HCT116 (cell line): ENCODE measurements at regions not wholly inside any gene's neighbourhood (a gene's known extent, or its start where the extent isn't known, plus 50 kb on each side); places are given as distances from the start of the nearest gene placed in this dataset.

Experiments
- ATAC-seq: fragments of 200-7000 bp; cut with Tn5 transposase; 2 replicates; pipeline ENCODE4 v1.9.1; 2020; ENCODE audit warnings: mild to moderate bottlenecking, moderate library complexity
- BruUV-seq: library from RNA; stranded (reverse); fragments of 400-500 nt; replicated peaks from 2 replicates; lab custom pipeline; 2021; lab: Mats Ljungman, UMichigan
- CTCF ChIA-PET: fragments of 300-600 bp; sonication (Branson Sonifier 250); formaldehyde crosslinking; loops from one replicate; lab custom pipeline; 2021; ENCODE audit warnings: antibody characterized with exemption; lab: Charles Lee
- POLR2A ChIA-PET: fragments of 300-600, 350-600 bp; sonication (Branson Sonifier 250); formaldehyde crosslinking; loops from one replicate; lab custom pipeline; 2021; ENCODE audit warnings: antibody characterized with exemption; lab: Charles Lee
- RAD21 ChIA-PET, 2 experiments: fragments of 300-600 bp; sonication (Branson Sonifier 250); formaldehyde crosslinking; loops; one replicate each; lab custom pipeline; 2023; ENCODE audit warnings: low total read pairs in 2 of 2; ENCODE audit not compliant: uncharacterized antibody in 2 of 2, unreplicated experiment in 2 of 2, low non-redundant PET in 1 of 2; lab: Charles Lee
- DNase-seq: peaks from one replicate; pipeline ENCODE4 v3.0.0-alpha.2; 2010; ENCODE audit warnings: low read depth, low spot score
- H2AFZ ChIP-seq: fragments of 200-600 bp; shearing (Covaris generic), sonication (generic); 2 replicates; pipeline ENCODE4 v1.6.1; 2017; ENCODE audit warnings: low read depth, mixed run types, mixed read lengths, antibody characterized with exemption, low read length; ENCODE audit not compliant: poor library complexity, severe bottlenecking
- H3K27ac ChIP-seq: 2 replicates; pipeline ENCODE4 v1.5.1; 2012; ENCODE audit warnings: low read depth, low read length
- H3K27me3 ChIP-seq: fragments of 200-600 bp; sonication (generic); 2 replicates; pipeline ENCODE4 v1.6.1; 2016; ENCODE audit warnings: mixed run types, low read length, mixed read lengths; ENCODE audit not compliant: insufficient read depth
- H3K36me3 ChIP-seq, 2 experiments: fragments of 200-500 bp in 1 of 2; fragments of 200-600 bp in 1 of 2; sonication (Bioruptor generic) in 1 of 2; sonication (generic) in 1 of 2; 2 replicates each; pipeline versions ENCODE4 v1.5.1 to v1.6.1; 2014 to 2016; ENCODE audit warnings: low read length in 2 of 2, inconsistent platforms in 1 of 2, mixed read lengths in 1 of 2, mixed run types in 1 of 2; ENCODE audit not compliant: insufficient read depth in 2 of 2, control insufficient read depth in 1 of 2
- H3K4me1 ChIP-seq, 2 experiments: fragments of 200-600 bp in 1 of 2; sonication (generic) in 1 of 2; 2 replicates each; pipeline versions ENCODE4 v1.5.1 to v1.6.1; 2012 to 2017; ENCODE audit warnings: low read length in 2 of 2, inconsistent platforms in 1 of 2, mild to moderate bottlenecking in 1 of 2, mixed read lengths in 1 of 2, mixed run types in 1 of 2, moderate library complexity in 1 of 2; ENCODE audit not compliant: insufficient read depth in 2 of 2, control insufficient read depth in 1 of 2
- H3K4me2 ChIP-seq: fragments of 200-600 bp; sonication (generic); 2 replicates; pipeline ENCODE4 v1.6.1; 2017; ENCODE audit warnings: mixed run types, low read length, mixed read lengths
- H3K4me3 ChIP-seq, 2 experiments: fragments of 200-600 bp in 1 of 2; sonication (generic) in 1 of 2; replicated peaks in 1 of 2; 2 replicates each; pipeline ENCODE4 v1.5.1; 2011 to 2016; ENCODE audit warnings: low read length in 2 of 2, control low read depth in 1 of 2, low read depth in 1 of 2, mild to moderate bottlenecking in 1 of 2, mixed read lengths in 1 of 2, mixed run types in 1 of 2
- H3K79me2 ChIP-seq: fragments of 200-600 bp; sonication (generic); 2 replicates; pipeline ENCODE4 v1.6.1; 2017; ENCODE audit warnings: mild to moderate bottlenecking, mixed run types, low read length, moderate library complexity, mixed read lengths; ENCODE audit not compliant: insufficient read depth
- H3K9ac ChIP-seq: fragments of 200-600 bp; sonication (generic); 2 replicates; pipeline ENCODE4 v1.6.1; 2016; ENCODE audit warnings: low read length, mixed read lengths
- H3K9me2 ChIP-seq: fragments of 200-600 bp; sonication (generic), shearing (Covaris generic); 2 replicates; pipeline ENCODE4 v1.6.1; 2017; ENCODE audit warnings: mixed run types, mild to moderate bottlenecking, moderate library complexity; ENCODE audit not compliant: insufficient read depth
- H3K9me3 ChIP-seq, 2 experiments: fragments of 200-500 bp in 1 of 2; fragments of 200-600 bp in 1 of 2; sonication (Bioruptor generic) in 1 of 2; sonication (generic) in 1 of 2; 2 replicates each; pipeline ENCODE4 v1.6.1; 2014 to 2017; ENCODE audit warnings: low read length in 2 of 2, mixed read lengths in 2 of 2, inconsistent platforms in 1 of 2, low read depth in 1 of 2, mild to moderate bottlenecking in 1 of 2, mixed run types in 1 of 2, moderate library complexity in 1 of 2; ENCODE audit not compliant: control insufficient read depth in 1 of 2, insufficient read depth in 1 of 2
- H4K20me1 ChIP-seq: fragments of 200-600 bp; sonication (generic), shearing (Covaris generic); 2 replicates; pipeline ENCODE4 v1.6.1; 2017; ENCODE audit warnings: mixed run types, mild to moderate bottlenecking, moderate library complexity; ENCODE audit not compliant: insufficient read depth
- ATF3 ChIP-seq: IDR thresholded peaks from 2 replicates; pipeline ENCODE4 v1.6.1; 2012
- CBX3 ChIP-seq: IDR thresholded peaks from 2 replicates; pipeline ENCODE4 v1.6.1; 2012; ENCODE audit warnings: low read depth
- EZH2 ChIP-seq: fragments of 200-600 bp; sonication (generic); IDR thresholded peaks from 2 replicates; pipeline ENCODE4 v1.6.1; 2017; ENCODE audit warnings: antibody characterized with exemption, mixed run types
- EZH2phosphoT487 ChIP-seq: fragments of 200-600 bp; IDR thresholded peaks from 2 replicates; pipeline ENCODE4 v1.6.1; 2018; ENCODE audit warnings: antibody characterized with exemption, borderline replicate concordance
- FOSL1 ChIP-seq: IDR thresholded peaks from 2 replicates; pipeline ENCODE4 v1.6.1; 2012; ENCODE audit warnings: low read depth
- MAX ChIP-seq: IDR thresholded peaks from 2 replicates; pipeline ENCODE4 v1.6.1; 2012
- RAD21 ChIP-seq: IDR thresholded peaks from 2 replicates; pipeline ENCODE4 v1.6.1; 2012; ENCODE audit warnings: low read depth, mild to moderate bottlenecking
- REST ChIP-seq: IDR thresholded peaks from 2 replicates; pipeline ENCODE4 v1.6.1; 2012; ENCODE audit warnings: low read depth
- SP1 ChIP-seq: IDR thresholded peaks from 2 replicates; pipeline ENCODE4 v1.6.1; 2012; ENCODE audit warnings: low read depth
- SRF ChIP-seq: IDR thresholded peaks from 2 replicates; pipeline ENCODE4 v1.6.1; 2012; ENCODE audit warnings: low read depth
- TCF7L2 ChIP-seq: IDR thresholded peaks from 2 replicates; pipeline ENCODE4 v1.7.0; 2011; ENCODE audit warnings: borderline replicate concordance, inconsistent platforms; ENCODE audit not compliant: insufficient read depth, insufficient read length; ENCODE audit errors: extremely low read depth
- YY1 ChIP-seq: IDR thresholded peaks from 2 replicates; pipeline ENCODE4 v1.6.1; 2011; ENCODE audit warnings: low read length, low read depth, moderate library complexity, mild to moderate bottlenecking; ENCODE audit not compliant: insufficient replicate concordance; ENCODE audit errors: extremely low read depth
- ZFX ChIP-seq: fragments of 450-650 bp; IDR thresholded peaks from 2 replicates; pipeline ENCODE4 v1.6.1; 2017
- intact Hi-C: fragments of 100-400 bp; cut with micrococcal nuclease; formaldehyde crosslinking; loops from 2 replicates; pipeline ENCODE4 v1.10.0; 2022

GRCh38 chr20:16965401-16965800 is 217.2 kb downstream of the OTOR start (continued):
- no peak for TF ChIP-seq REST
- no peak for TF ChIP-seq SRF
- no peak for TF ChIP-seq TCF7L2
- TF ChIP-seq EZH2, result no peak
- no peak for TF ChIP-seq RAD21
- no peak for TF ChIP-seq MAX
- no peak for TF ChIP-seq YY1
- no peak for TF ChIP-seq FOSL1
- no peak for TF ChIP-seq ZFX
- TF ChIP-seq ATF3, result no peak

GRCh38 chr20:16966276-16966880 is 218.2 kb downstream of the OTOR start:
- Histone ChIP-seq H3K4me1 (no peaks in the 10 kb centered on the region), H3K9ac (no peak overlapping the region), H3K27me3 (0 out of 2 replicates have a peak, but pooled peaks cover 6% of the 10 kb centered on the region), H3K36me3 (no peaks in the 10 kb centered on the region), H4K20me1 (no peaks in the 10 kb centered on the region), H3K9me3 (no peaks in the 10 kb centered on the region), H3K79me2 (no peaks in the 10 kb centered on the region), H3K27ac (no peak overlapping the region), H3K4me3 (no peak overlapping the region), H3K9me2 (no peaks in the 10 kb centered on the region), H3K4me2 (no peak overlapping the region), H2AFZ (no peak overlapping the region)
- ATAC-seq (no peak), DNase-seq (no peak)
- ChIA-PET RAD21 (no interaction called here), CTCF (no interaction called here), POLR2A (no interaction called here)
- no TSS peak for BruUV-seq
- intact Hi-C loops, result loop anchor here (10.0 kb wide), 1 partner anchor 58 kb away; no protein-coding TSS in a partner anchor
- no peak for TF ChIP-seq FOSL1
- TF ChIP-seq MAX, result no peak
- TF ChIP-seq ZFX, result no peak
- TF ChIP-seq SP1, result no peak
- TF ChIP-seq EZH2phosphoT487, result no peak
- no peak for TF ChIP-seq CBX3
